ENCODE measurements at regions not wholly inside any gene's neighbourhood (a gene's known extent, or its start where the extent isn't known, plus 50 kb on each side); places are given as distances from the start of the nearest gene placed in this dataset.

GRCh38 chr18:28607991-28608390 is 431.1 kb upstream of the CDH2 start:
- DNase-seq (ENCODE audit: low read depth in 2 of 2): peak in 1 of 2 donors; percentile 9
- TF ChIP-seq CTCF (IDR thresholded peaks at IDR 0.05; ENCODE audit: low read depth, low read length): no peak

GRCh38 chr18:28606686-28607085 is 429.8 kb upstream of the CDH2 start:
- peak; percentile 41 to 56 for DNase-seq (ENCODE audit: low read depth in 2 of 2)
- no peak overlapping the region for H3K4me3 ChIP-seq (replicated peaks in 1 of 2; ENCODE audit: low read depth in 2 of 2, low read length in 2 of 2)
- TF ChIP-seq CTCF (IDR thresholded peaks at IDR 0.05; ENCODE audit: low read depth, low read length): no peak

More at GRCh38 chr18:28607991-28608390, 431.1 kb upstream of the CDH2 start:
- no peak overlapping the region for H3K4me3 ChIP-seq (replicated peaks in 1 of 2; ENCODE audit: low read depth in 2 of 2, low read length in 2 of 2)

- no peak overlapping the region for H3K4me3 ChIP-seq (replicated peaks in 1 of 2; ENCODE audit: low read depth in 2 of 2, low read length in 2 of 2)
- no peak for DNase-seq (ENCODE audit: low read depth in 2 of 2)
- TF ChIP-seq CTCF (IDR thresholded peaks at IDR 0.05; ENCODE audit: low read depth, low read length): no peak
Observed at GRCh38 chr18:28602391-28602790, 425.5 kb upstream of the CDH2 start.

- peak in 1 of 2 donors; percentile 44 for DNase-seq (ENCODE audit: low read depth in 2 of 2)
- TF ChIP-seq CTCF (IDR thresholded peaks at IDR 0.05; ENCODE audit: low read depth, low read length): no peak
- no peak overlapping the region for H3K4me3 ChIP-seq (replicated peaks in 1 of 2; ENCODE audit: low read depth in 2 of 2, low read length in 2 of 2)
Observed at GRCh38 chr18:28594034-28594433, 417.1 kb upstream of the CDH2 start.

GRCh38 chr18:28588884-28589549 is 412.1 kb upstream of the CDH2 start:
- H3K4me3 ChIP-seq (replicated peaks in 1 of 2; ENCODE audit: low read depth in 2 of 2, low read length in 2 of 2): no peak overlapping the region
- no peak for TF ChIP-seq CTCF (IDR thresholded peaks at IDR 0.05; ENCODE audit: low read depth, low read length)
- DNase-seq (ENCODE audit: low read depth in 2 of 2): peak; percentile 19 to 36

- no peak for TF ChIP-seq CTCF (IDR thresholded peaks at IDR 0.05; ENCODE audit: low read depth, low read length)
- H3K4me3 ChIP-seq (replicated peaks in 1 of 2; ENCODE audit: low read depth in 2 of 2, low read length in 2 of 2): no peak overlapping the region
- DNase-seq (ENCODE audit: low read depth in 2 of 2): peak; percentile 66 to 70
Observed at GRCh38 chr18:28584731-28585130, 407.8 kb upstream of the CDH2 start.

- H3K4me3 ChIP-seq (replicated peaks in 1 of 2; ENCODE audit: low read depth in 2 of 2, low read length in 2 of 2): no peak overlapping the region
- no peak for DNase-seq (ENCODE audit: low read depth in 2 of 2)
- no peak for TF ChIP-seq CTCF (IDR thresholded peaks at IDR 0.05; ENCODE audit: low read depth, low read length)
Observed at GRCh38 chr18:28582724-28583123, 405.8 kb upstream of the CDH2 start.
